Neuronal stem cell (in vitro differentiated cells): ENCODE measurements at regions not wholly inside any gene's neighbourhood (a gene's known extent, or its start where the extent isn't known, plus 50 kb on each side); places are given as distances from the start of the nearest gene placed in this dataset.

ENCODE experiments used
- DNase-seq: peaks from one replicate; pipeline ENCODE4 v3.0.0-alpha.2; 2013; ENCODE audit warnings: low spot score
- H2AFZ ChIP-seq: one replicate; pipeline ENCODE4 v1.6.1; 2013; ENCODE audit warnings: mild to moderate bottlenecking, low read length, inconsistent platforms
- H2AK5ac ChIP-seq: 2 replicates; pipeline ENCODE4 v1.6.1; 2013; ENCODE audit warnings: low read depth, mild to moderate bottlenecking, inconsistent platforms, low read length, moderate library complexity, mixed read lengths
- H2BK120ac ChIP-seq: 2 replicates; pipeline ENCODE4 v1.6.1; 2013; ENCODE audit warnings: low read depth, mild to moderate bottlenecking, inconsistent platforms, low read length, moderate library complexity, mixed read lengths
- H2BK12ac ChIP-seq: one replicate; pipeline ENCODE4 v1.6.1; 2013; ENCODE audit warnings: low read length, inconsistent platforms
- H2BK15ac ChIP-seq: 2 replicates; pipeline ENCODE4 v1.6.1; 2013; ENCODE audit warnings: mild to moderate bottlenecking, low read length, inconsistent platforms, mixed read lengths
- H2BK5ac ChIP-seq: one replicate; pipeline ENCODE4 v1.6.1; 2013; ENCODE audit warnings: inconsistent platforms, mild to moderate bottlenecking, low read length, moderate library complexity
- H3K14ac ChIP-seq: one replicate; pipeline ENCODE4 v1.6.1; 2013; ENCODE audit warnings: low read length, inconsistent platforms
- H3K18ac ChIP-seq: 2 replicates; pipeline ENCODE4 v1.6.1; 2013; ENCODE audit warnings: low read length, inconsistent platforms
- H3K23ac ChIP-seq: 2 replicates; pipeline ENCODE4 v1.6.1; 2013; ENCODE audit warnings: low read depth, mild to moderate bottlenecking, mixed read lengths, low read length, inconsistent platforms; ENCODE audit not compliant: poor library complexity
- H3K27ac ChIP-seq: replicated peaks from 3 replicates; pipeline ENCODE4 v1.5.1; 2013; ENCODE audit warnings: low read length, inconsistent platforms
- H3K27me3 ChIP-seq, 3 experiments: 2 replicates each; pipeline ENCODE4 v1.6.1; 2013; ENCODE audit warnings: low read length in 3 of 3, mild to moderate bottlenecking in 2 of 3, inconsistent platforms in 1 of 3, low read depth in 1 of 3, mixed read lengths in 1 of 3, moderate library complexity in 1 of 3; ENCODE audit not compliant: control insufficient read depth in 3 of 3, insufficient read depth in 3 of 3
- H3K36me3 ChIP-seq, 2 donors: replicated peaks in 1 of 2; 2 replicates each; pipeline ENCODE4 v1.6.1; 2013; ENCODE audit warnings: low read length in 2 of 2; ENCODE audit not compliant: control insufficient read depth in 2 of 2, insufficient read depth in 2 of 2
- H3K4ac ChIP-seq: 2 replicates; pipeline ENCODE4 v1.6.1; 2013; ENCODE audit warnings: inconsistent platforms, mild to moderate bottlenecking, low read length, moderate library complexity
- H3K4me1 ChIP-seq, 2 donors: 1 replicate in 1 of 2; 2 replicates in 1 of 2; pipeline ENCODE4 v1.6.1; 2013; ENCODE audit warnings: low read length in 2 of 2, low read depth in 1 of 2; ENCODE audit not compliant: control insufficient read depth in 2 of 2, insufficient read depth in 1 of 2
- H3K4me2 ChIP-seq: one replicate; pipeline ENCODE4 v1.6.1; 2013; ENCODE audit warnings: mild to moderate bottlenecking, low read length, inconsistent platforms; ENCODE audit not compliant: insufficient read depth, poor library complexity, severe bottlenecking
- H3K4me3 ChIP-seq, 2 donors: 2 replicates each; pipeline ENCODE4 v1.5.1; 2013; ENCODE audit warnings: low read length in 2 of 2, mild to moderate bottlenecking in 2 of 2, inconsistent platforms in 1 of 2, moderate library complexity in 1 of 2
- H3K79me1 ChIP-seq: one replicate; pipeline ENCODE4 v1.6.1; 2013; ENCODE audit warnings: low read depth, mild to moderate bottlenecking, inconsistent platforms, low read length, moderate library complexity
- H3K9ac ChIP-seq: one replicate; pipeline ENCODE4 v1.6.1; 2013; ENCODE audit warnings: mild to moderate bottlenecking, low read depth, low read length, inconsistent platforms; ENCODE audit not compliant: poor library complexity
- H3K9me3 ChIP-seq, 2 donors: replicated peaks in 1 of 2; 2 replicates each; pipeline versions ENCODE3 to v1.6.1; 2013; ENCODE audit warnings: low read length in 2 of 2, mild to moderate bottlenecking in 2 of 2, inconsistent platforms in 1 of 2, low read depth in 1 of 2, mixed read lengths in 1 of 2, moderate library complexity in 1 of 2; ENCODE audit not compliant: control insufficient read depth in 2 of 2, insufficient read depth in 1 of 2
- H4K8ac ChIP-seq: one replicate; pipeline ENCODE4 v1.6.1; 2013; ENCODE audit warnings: low read depth, mild to moderate bottlenecking, inconsistent platforms, low read length, moderate library complexity
- H4K91ac ChIP-seq: one replicate; pipeline ENCODE4 v1.6.1; 2013; ENCODE audit warnings: low read length, low read depth, mild to moderate bottlenecking, inconsistent platforms; ENCODE audit not compliant: poor library complexity
- WGBS, 2 donors: extraction: QIAGEN DNeasy Blood & Tissue Kit; methylation state at CpG; one replicate each; pipeline ENCODE4 v1.1.7; 2013; ENCODE audit warnings: missing lambda C conversion rate in 2 of 2, mixed read lengths in 1 of 2; ENCODE audit not compliant: insufficient read length in 2 of 2, insufficient replicate concordance in 1 of 2; ENCODE audit errors: extremely low coverage in 2 of 2; 5-methylcytosine and 5-hydroxymethylcytosine counted together

DNA sequence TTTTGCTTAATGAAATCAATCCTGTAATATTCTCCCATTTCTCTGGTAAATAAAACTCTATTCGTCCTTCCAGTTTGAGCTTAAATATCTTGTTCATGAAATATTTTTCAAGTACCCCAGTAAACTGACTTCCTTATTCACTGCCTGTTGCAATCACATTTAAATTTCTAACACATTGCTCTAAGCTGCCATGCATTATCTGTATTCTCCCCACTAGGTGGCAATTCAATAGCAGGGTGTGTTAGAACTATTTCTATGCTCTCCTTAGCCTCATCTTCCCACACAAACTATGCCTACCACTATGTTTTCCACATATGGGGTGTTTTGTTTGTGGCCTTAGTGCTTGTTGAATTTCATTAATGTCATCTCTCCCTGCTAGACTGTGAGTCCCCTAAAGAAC, 377.1 kb upstream of the HS3ST1 start:
- Histone ChIP-seq H2BK120ac (no peak overlapping the region), H3K9me3 (no peaks in the 10 kb centered on the region), H3K4ac (no peak overlapping the region), H3K4me3 (no peak overlapping the region), H2AFZ (no peak overlapping the region), H2BK5ac (no peak overlapping the region), H3K23ac (no peak overlapping the region), H2AK5ac (no peak overlapping the region), H3K4me1 (peaks cover 0 to 5% of the 10 kb centered on the region in 2 donors), H4K8ac (no peak overlapping the region), H4K91ac (no peak overlapping the region), H3K18ac (no peak overlapping the region), H2BK15ac (no peak overlapping the region), H3K27me3 (no peaks in the 10 kb centered on the region), H3K9ac (no peak overlapping the region), H3K4me2 (no peak overlapping the region), H2BK12ac (no peak overlapping the region), H3K14ac (no peak overlapping the region), H3K27ac (no peak overlapping the region), H3K36me3 (no peaks in the 10 kb centered on the region), H3K79me1 (no peaks in the 10 kb centered on the region)
- no CpG with 5 or more reads among the region's 1 CpG for WGBS, 2 donors
- DNase-seq = no peak

DNA sequence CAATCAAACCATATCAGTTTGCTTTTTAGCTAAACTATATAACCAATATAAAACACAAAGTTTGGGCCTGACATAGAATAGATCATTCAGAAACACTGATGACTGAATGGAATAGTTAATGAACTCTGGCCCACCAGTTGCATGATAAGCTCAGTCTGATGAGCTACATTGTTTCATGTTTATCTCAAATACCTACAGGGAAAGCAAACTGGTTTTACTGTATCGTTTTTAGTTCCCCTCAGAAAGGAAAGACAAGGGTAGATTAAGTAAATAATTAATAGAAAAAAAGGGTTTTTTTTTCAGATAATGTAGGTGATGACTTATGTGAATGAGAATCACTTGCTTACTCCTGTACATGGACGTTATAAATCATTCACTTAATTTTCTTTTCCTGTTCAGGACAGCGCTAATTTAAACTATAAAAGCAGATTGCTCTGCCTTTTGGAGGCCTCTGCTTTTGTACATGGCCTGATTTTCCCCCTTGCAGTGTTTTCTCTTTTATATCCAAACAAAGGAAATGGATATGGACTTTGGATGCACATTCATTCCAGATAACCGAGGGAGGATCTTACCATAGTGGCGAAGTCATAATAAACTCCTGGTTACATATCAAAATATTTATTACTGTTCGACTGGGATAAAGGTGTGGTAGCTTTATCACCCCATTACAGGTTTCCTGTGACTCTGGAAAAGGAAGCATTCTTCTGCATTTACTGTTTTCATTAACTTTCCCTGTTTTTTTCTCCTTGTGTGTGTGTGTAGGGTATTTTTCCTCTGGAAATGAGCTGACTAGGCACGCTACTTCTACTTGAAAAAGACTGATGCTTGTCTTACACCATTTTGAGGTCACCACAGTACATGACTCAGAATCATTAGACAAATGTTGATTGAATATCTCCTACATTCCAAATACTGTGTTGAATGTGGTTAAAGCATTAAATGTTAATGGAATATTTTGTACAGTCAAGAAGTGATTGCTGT, 373.1 kb upstream of the HS3ST1 start:
- Histone ChIP-seq H4K8ac (no peak overlapping the region), H2BK120ac (no peak overlapping the region), H2BK15ac (no peak overlapping the region), H3K18ac (no peak overlapping the region), H3K36me3 (no peaks in the 10 kb centered on the region), H2AK5ac (no peak overlapping the region), H3K27ac (no peak overlapping the region), H2BK12ac (no peak overlapping the region), H3K9ac (no peak overlapping the region), H3K4me1 (peaks cover 0 to 5% of the 10 kb centered on the region in 2 donors), H3K79me1 (no peaks in the 10 kb centered on the region), H3K23ac (no peak overlapping the region), H2BK5ac (no peak overlapping the region), H3K9me3 (no peaks in the 10 kb centered on the region), H2AFZ (no peak overlapping the region), H3K4ac (no peak overlapping the region), H3K4me2 (no peak overlapping the region), H3K27me3 (no peaks in the 10 kb centered on the region), H3K14ac (no peak overlapping the region), H4K91ac (no peak overlapping the region), H3K4me3 (no peak overlapping the region)
- DNase-seq = no peak
- WGBS, 2 donors = no CpG with 5 or more reads among the region's 7 CpGs

DNA sequence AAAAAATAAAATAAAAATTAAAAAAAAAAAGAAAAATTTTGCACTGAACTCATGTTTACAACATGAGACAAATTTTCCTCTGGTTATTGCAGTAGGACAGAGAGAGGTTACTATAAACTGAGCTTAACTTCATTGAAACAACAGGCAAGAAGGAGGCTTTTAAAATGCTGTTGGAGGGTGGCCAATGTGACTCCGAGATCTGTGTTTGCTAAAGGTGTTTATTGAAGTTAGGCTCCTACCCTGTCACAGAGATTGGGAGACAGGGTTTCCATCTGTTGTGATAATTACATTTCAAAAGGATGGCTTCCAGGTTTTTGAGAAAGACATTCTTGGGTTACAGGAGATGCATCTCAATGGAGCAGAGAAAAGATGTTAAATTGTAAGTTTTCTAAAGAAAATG, 370.5 kb upstream of the HS3ST1 start:
- no peak overlapping the region for H3K4me3 ChIP-seq
- H4K91ac ChIP-seq = no peak overlapping the region
- H3K9ac ChIP-seq = no peak overlapping the region
- H3K4me1 ChIP-seq = no peaks in the 10 kb centered on the region
- no peak overlapping the region for H4K8ac ChIP-seq
- no CpG with 5 or more reads among the region's 1 CpG for WGBS, 2 donors
- no peaks in the 10 kb centered on the region for H3K36me3 ChIP-seq
- no peak overlapping the region for H2BK5ac ChIP-seq
- no peak overlapping the region for H3K4me2 ChIP-seq
- H3K27me3 ChIP-seq = no peaks in the 10 kb centered on the region
- H2BK120ac ChIP-seq = no peak overlapping the region
- DNase-seq = no peak
- no peak overlapping the region for H3K14ac ChIP-seq
- no peak overlapping the region for H2AFZ ChIP-seq
- H3K18ac ChIP-seq = no peak overlapping the region
- H3K79me1 ChIP-seq = no peaks in the 10 kb centered on the region
- H3K4ac ChIP-seq = no peak overlapping the region
- H3K23ac ChIP-seq = no peak overlapping the region
- H2AK5ac ChIP-seq = no peak overlapping the region
- H3K27ac ChIP-seq = no peak overlapping the region
- no peaks in the 10 kb centered on the region for H3K9me3 ChIP-seq
- H2BK15ac ChIP-seq = no peak overlapping the region
- no peak overlapping the region for H2BK12ac ChIP-seq

DNA sequence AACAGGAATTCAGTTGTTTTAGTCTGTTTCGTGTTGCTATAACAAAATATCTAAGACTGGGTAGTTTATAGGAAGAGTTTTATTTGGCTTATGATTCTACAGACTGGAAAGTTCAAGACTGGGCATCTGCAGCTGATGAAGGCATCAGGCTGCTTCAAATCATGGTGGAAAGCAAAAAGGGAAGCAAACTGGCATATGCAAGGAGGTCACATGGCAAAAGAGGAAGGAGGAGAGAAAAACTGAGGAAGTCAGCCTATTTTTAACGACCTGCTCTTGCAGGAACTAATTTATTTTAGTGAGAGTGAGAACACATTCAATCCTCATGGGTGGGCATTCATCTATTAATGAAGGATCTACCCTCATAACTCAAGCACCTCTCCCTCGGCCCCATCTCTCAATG, 363.1 kb upstream of the HS3ST1 start:
- Histone ChIP-seq H3K27ac (no peak overlapping the region), H2AFZ (no peak overlapping the region), H3K18ac (no peak overlapping the region), H2BK15ac (no peak overlapping the region), H2BK12ac (no peak overlapping the region), H3K9me3 (peaks cover 0 to 2% of the 10 kb centered on the region in 2 donors), H2BK120ac (no peak overlapping the region), H3K4me1 (no peaks in the 10 kb centered on the region), H2BK5ac (no peak overlapping the region), H3K4me2 (no peak overlapping the region), H3K36me3 (no peaks in the 10 kb centered on the region), H4K91ac (no peak overlapping the region), H3K23ac (no peak overlapping the region), H2AK5ac (no peak overlapping the region), H3K9ac (no peak overlapping the region), H3K27me3 (no peaks in the 10 kb centered on the region), H3K79me1 (no peaks in the 10 kb centered on the region), H3K4ac (no peak overlapping the region), H3K14ac (no peak overlapping the region), H3K4me3 (no peak overlapping the region), H4K8ac (no peak overlapping the region)
- no peak for DNase-seq
- WGBS, 2 donors = no CpG with 5 or more reads among the region's 3 CpGs
